Neural cell (in vitro differentiated cells): ENCODE measurements at regions not wholly inside any gene's neighbourhood (a gene's known extent, or its start where the extent isn't known, plus 50 kb on each side); places are given as distances from the start of the nearest gene placed in this dataset.

Source experiments
- H2AFZ ChIP-seq: fragments of 200-600, 300-800 bp; sonication (generic), shearing (Covaris generic); 2 replicates; pipeline ENCODE4 v1.6.0; 2014; ENCODE audit warnings: low read depth, mild to moderate bottlenecking, antibody characterized with exemption, low read length, moderate library complexity
- H3F3A ChIP-seq: fragments of 200-600 bp; shearing (Covaris generic); 2 replicates; pipeline ENCODE4 v1.6.1; 2016; ENCODE audit warnings: mild to moderate bottlenecking, moderate library complexity, mixed read lengths, antibody characterized with exemption, low read length; ENCODE audit not compliant: insufficient read depth, poor library complexity, severe bottlenecking
- H3K27ac ChIP-seq: fragments of 200-600, 300-800 bp; sonication (generic), shearing (Covaris generic); 2 replicates; pipeline ENCODE4 v1.5.1; 2014; ENCODE audit warnings: mild to moderate bottlenecking, low read length, moderate library complexity
- H3K27me3 ChIP-seq: fragments of 300-800, 200-600 bp; sonication (generic), shearing (Covaris generic); 2 replicates; pipeline ENCODE4 v1.6.0; 2014; ENCODE audit warnings: mild to moderate bottlenecking, low read depth, low read length, moderate library complexity; ENCODE audit not compliant: insufficient read depth
- H3K36me3 ChIP-seq: fragments of 300-800, 200-600 bp; sonication (generic), shearing (Covaris generic); 2 replicates; pipeline ENCODE4 v1.5.1; 2014; ENCODE audit warnings: mild to moderate bottlenecking, antibody characterized with exemption, low read length, moderate library complexity; ENCODE audit not compliant: insufficient read depth
- H3K4me2 ChIP-seq: fragments of 300-800, 200-600 bp; sonication (generic), shearing (Covaris generic); 2 replicates; pipeline ENCODE4 v1.6.0; 2014; ENCODE audit warnings: mild to moderate bottlenecking, low read length
- H3K4me3 ChIP-seq: fragments of 300-800, 200-600 bp; sonication (generic), shearing (Covaris generic); 2 replicates; pipeline ENCODE4 v1.5.1; 2014; ENCODE audit warnings: mild to moderate bottlenecking, low read length, moderate library complexity
- H3K79me2 ChIP-seq: fragments of 200-600 bp; shearing (Covaris generic); replicated peaks from 2 replicates; pipeline ENCODE4 v1.6.0; 2014; ENCODE audit warnings: mild to moderate bottlenecking, low read length, moderate library complexity; ENCODE audit not compliant: insufficient read depth
- H3K9ac ChIP-seq: fragments of 300-800, 200-600 bp; sonication (generic), shearing (Covaris generic); 2 replicates; pipeline ENCODE4 v1.6.1; 2016; ENCODE audit warnings: mild to moderate bottlenecking, low read length, mixed read lengths
- H3K9me2 ChIP-seq: fragments of 200-600 bp; shearing (Covaris generic); 2 replicates; pipeline ENCODE4 v1.6.1; 2016; ENCODE audit warnings: mild to moderate bottlenecking, low read length, mixed read lengths; ENCODE audit not compliant: insufficient read depth
- H3K9me3 ChIP-seq: fragments of 200-600, 300-800 bp; sonication (generic), shearing (Covaris generic); 2 replicates; pipeline ENCODE4 v1.6.1; 2016; ENCODE audit warnings: mild to moderate bottlenecking, mixed run types, low read length, moderate library complexity, mixed read lengths
- H4K20me1 ChIP-seq: fragments of 200-600 bp; shearing (Covaris generic); 2 replicates; pipeline ENCODE4 v1.6.1; 2016; ENCODE audit warnings: mild to moderate bottlenecking, mixed run types; ENCODE audit not compliant: insufficient read depth
- EP300 ChIP-seq: fragments of 450-650 bp; conservative IDR thresholded peaks from 2 replicates; pipeline ENCODE4 v1.6.1; 2014; ENCODE audit warnings: antibody characterized with exemption, mild to moderate bottlenecking, moderate library complexity; ENCODE audit not compliant: poor library complexity, severe bottlenecking
- MXI1 ChIP-seq: fragments of 450-650 bp; conservative IDR thresholded peaks from 2 replicates; pipeline ENCODE4 v1.6.1; 2014; ENCODE audit warnings: antibody characterized with exemption, mild to moderate bottlenecking; ENCODE audit not compliant: poor library complexity, severe bottlenecking
- POLR2AphosphoS5 ChIP-seq: IDR thresholded peaks from 2 replicates; pipeline ENCODE4 v1.6.1; 2012
- RAD21 ChIP-seq: fragments of 450-650 bp; conservative IDR thresholded peaks from 2 replicates; pipeline ENCODE4 v1.6.1; 2014; ENCODE audit warnings: antibody characterized with exemption, mild to moderate bottlenecking, moderate library complexity
- SMC3 ChIP-seq: fragments of 450-650 bp; conservative IDR thresholded peaks from 2 replicates; pipeline ENCODE4 v1.6.1; 2014; ENCODE audit warnings: antibody characterized with exemption, mild to moderate bottlenecking, moderate library complexity; ENCODE audit not compliant: poor library complexity
- TF ChIP-seq, protein P1 (sequence below): fragments of 450-650 bp; IDR thresholded peaks from 2 replicates; pipeline ENCODE4 v1.5.1; 2014; ENCODE audit warnings: antibody characterized with exemption, mild to moderate bottlenecking, moderate library complexity; ENCODE audit not compliant: poor library complexity, severe bottlenecking
- TF ChIP-seq, protein P2 (sequence below): IDR thresholded peaks from 2 replicates; pipeline ENCODE4 v1.6.1; 2012; ENCODE audit warnings: borderline replicate concordance

DNA sequence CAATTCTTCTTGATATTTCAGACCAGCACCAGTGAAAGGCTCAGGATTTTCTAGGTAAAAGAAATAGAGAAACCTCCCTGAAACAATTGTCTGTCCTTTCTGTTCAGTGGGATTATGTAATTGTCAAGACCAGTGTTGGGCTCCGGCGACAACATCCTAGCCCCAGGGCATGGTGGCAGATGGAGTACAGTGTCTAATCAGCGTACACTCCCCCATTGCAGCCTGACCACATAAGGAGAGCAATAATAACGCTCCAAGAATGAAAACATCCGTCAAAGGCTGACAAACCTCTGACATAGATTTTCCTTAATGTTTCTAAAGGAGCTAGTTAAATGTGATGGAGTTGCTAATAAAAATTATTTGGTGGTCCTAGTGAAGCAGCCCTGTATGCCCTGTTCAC is 144.6 kb downstream of the EBLN2 start:
- Histone ChIP-seq H2AFZ (no peak overlapping the region), H3F3A (no peaks in the 10 kb centered on the region), H3K9ac (no peak overlapping the region), H3K4me2 (no peak overlapping the region), H3K79me2 (no peaks in the 10 kb centered on the region), H3K36me3 (no peaks in the 10 kb centered on the region), H3K4me3 (no peak overlapping the region), H3K27me3 (no peaks in the 10 kb centered on the region), H3K27ac (no peak overlapping the region), H3K9me3 (no peaks in the 10 kb centered on the region), H3K9me2 (no peaks in the 10 kb centered on the region), H4K20me1 (no peaks in the 10 kb centered on the region)
- TF ChIP-seq MXI1 (no peak), POLR2AphosphoS5 (no peak), EP300 (no peak), RAD21 (no peak), SMC3 (no peak)
- TF ChIP-seq, protein P1, sequence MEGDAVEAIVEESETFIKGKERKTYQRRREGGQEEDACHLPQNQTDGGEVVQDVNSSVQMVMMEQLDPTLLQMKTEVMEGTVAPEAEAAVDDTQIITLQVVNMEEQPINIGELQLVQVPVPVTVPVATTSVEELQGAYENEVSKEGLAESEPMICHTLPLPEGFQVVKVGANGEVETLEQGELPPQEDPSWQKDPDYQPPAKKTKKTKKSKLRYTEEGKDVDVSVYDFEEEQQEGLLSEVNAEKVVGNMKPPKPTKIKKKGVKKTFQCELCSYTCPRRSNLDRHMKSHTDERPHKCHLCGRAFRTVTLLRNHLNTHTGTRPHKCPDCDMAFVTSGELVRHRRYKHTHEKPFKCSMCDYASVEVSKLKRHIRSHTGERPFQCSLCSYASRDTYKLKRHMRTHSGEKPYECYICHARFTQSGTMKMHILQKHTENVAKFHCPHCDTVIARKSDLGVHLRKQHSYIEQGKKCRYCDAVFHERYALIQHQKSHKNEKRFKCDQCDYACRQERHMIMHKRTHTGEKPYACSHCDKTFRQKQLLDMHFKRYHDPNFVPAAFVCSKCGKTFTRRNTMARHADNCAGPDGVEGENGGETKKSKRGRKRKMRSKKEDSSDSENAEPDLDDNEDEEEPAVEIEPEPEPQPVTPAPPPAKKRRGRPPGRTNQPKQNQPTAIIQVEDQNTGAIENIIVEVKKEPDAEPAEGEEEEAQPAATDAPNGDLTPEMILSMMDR, result no peak

DNA sequence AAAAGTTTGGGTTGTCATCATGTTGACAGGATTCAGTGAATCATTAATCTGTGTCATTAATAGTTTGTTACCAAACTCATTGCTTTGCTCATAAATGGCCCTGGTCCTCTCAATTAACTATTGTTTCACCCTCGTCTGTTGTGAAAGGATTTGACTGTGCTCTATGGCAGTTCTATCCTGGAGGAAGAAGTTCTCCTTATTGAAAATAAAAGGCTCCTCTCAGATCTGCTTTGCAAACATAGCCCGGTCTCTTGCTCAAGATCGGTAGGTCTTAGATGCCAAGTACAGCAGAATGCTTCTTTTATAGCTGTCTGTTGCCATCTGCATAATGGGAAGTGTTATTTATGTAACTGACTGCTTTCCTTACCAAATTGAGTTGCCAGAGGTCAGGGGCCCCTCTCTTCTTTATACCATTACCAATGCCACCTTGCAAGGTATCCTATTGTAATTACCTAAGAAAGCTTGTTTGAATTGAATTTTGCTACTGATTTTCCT is 146.5 kb downstream of the EBLN2 start:
- no peaks in the 10 kb centered on the region for H3K36me3 ChIP-seq
- H3K27ac ChIP-seq, result no peak overlapping the region
- TF ChIP-seq, protein P2, sequence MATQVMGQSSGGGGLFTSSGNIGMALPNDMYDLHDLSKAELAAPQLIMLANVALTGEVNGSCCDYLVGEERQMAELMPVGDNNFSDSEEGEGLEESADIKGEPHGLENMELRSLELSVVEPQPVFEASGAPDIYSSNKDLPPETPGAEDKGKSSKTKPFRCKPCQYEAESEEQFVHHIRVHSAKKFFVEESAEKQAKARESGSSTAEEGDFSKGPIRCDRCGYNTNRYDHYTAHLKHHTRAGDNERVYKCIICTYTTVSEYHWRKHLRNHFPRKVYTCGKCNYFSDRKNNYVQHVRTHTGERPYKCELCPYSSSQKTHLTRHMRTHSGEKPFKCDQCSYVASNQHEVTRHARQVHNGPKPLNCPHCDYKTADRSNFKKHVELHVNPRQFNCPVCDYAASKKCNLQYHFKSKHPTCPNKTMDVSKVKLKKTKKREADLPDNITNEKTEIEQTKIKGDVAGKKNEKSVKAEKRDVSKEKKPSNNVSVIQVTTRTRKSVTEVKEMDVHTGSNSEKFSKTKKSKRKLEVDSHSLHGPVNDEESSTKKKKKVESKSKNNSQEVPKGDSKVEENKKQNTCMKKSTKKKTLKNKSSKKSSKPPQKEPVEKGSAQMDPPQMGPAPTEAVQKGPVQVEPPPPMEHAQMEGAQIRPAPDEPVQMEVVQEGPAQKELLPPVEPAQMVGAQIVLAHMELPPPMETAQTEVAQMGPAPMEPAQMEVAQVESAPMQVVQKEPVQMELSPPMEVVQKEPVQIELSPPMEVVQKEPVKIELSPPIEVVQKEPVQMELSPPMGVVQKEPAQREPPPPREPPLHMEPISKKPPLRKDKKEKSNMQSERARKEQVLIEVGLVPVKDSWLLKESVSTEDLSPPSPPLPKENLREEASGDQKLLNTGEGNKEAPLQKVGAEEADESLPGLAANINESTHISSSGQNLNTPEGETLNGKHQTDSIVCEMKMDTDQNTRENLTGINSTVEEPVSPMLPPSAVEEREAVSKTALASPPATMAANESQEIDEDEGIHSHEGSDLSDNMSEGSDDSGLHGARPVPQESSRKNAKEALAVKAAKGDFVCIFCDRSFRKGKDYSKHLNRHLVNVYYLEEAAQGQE, result no peak
- TF ChIP-seq POLR2AphosphoS5 (no peak), RAD21 (no peak), MXI1 (no peak)
- TF ChIP-seq, protein P1, result no peak
- no peak overlapping the region for H3K9ac ChIP-seq
- no peaks in the 10 kb centered on the region for H3K9me3 ChIP-seq
- no peak overlapping the region for H2AFZ ChIP-seq
- H3K79me2 ChIP-seq, result no peaks in the 10 kb centered on the region
- H3K27me3 ChIP-seq, result no peaks in the 10 kb centered on the region
- H3F3A ChIP-seq, result no peaks in the 10 kb centered on the region
- no peaks in the 10 kb centered on the region for H3K9me2 ChIP-seq
- H3K4me2 ChIP-seq, result no peak overlapping the region
- H4K20me1 ChIP-seq, result no peaks in the 10 kb centered on the region
- no peak overlapping the region for H3K4me3 ChIP-seq
